ENCODE measurements at regions not wholly inside any gene's neighbourhood (a gene's known extent, or its start where the extent isn't known, plus 50 kb on each side); places are given as distances from the start of the nearest gene placed in this dataset.

DNA sequence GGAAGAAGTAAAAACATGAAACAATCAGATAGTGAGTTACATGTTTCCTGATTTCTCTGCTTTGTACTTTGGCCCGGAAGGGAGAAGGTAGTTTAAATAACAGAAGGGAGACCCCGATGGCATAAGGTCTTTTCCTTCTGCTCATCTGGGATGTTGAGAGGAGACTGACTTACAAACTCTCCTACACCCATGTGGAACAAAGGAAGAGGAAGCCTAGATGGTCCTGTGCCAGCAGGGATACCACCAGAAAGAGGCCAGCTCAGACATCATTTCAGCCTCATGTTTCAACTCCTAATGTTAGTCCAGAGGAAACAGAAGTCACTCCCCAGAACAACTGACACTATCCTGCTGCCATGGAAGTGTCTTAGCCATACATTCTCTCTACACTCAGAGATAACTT is 250.7 kb upstream of the NOX3 start:
- no peak for TF ChIP-seq POLR2A (IDR thresholded peaks at IDR 0.05; ENCODE audit: low read depth)
- no peak for TF ChIP-seq CTCF (IDR thresholded peaks at IDR 0.05)

Measured in esophagus muscularis mucosa (tissue), 3 donors.